Stimulated activated CD8-positive, alpha-beta memory T cell treated with anti-CD3 and anti-CD28 coated beads, Interleukin-15, amount 100 ng/mL, for 4 hours (primary cell): ENCODE measurements at regions not wholly inside any gene's neighbourhood (a gene's known extent, or its start where the extent isn't known, plus 50 kb on each side); places are given as distances from the start of the nearest gene placed in this dataset.

ENCODE experiments used
- DNase-seq, 2 donors: peaks; one replicate each; pipeline ENCODE4 v3.0.0-alpha.2; 2020; ENCODE audit warnings: low read depth in 2 of 2

GRCh38 chr10:128967980-128968756, 498.9 kb upstream of the MGMT start:
- DNase-seq: no peak

DNA sequence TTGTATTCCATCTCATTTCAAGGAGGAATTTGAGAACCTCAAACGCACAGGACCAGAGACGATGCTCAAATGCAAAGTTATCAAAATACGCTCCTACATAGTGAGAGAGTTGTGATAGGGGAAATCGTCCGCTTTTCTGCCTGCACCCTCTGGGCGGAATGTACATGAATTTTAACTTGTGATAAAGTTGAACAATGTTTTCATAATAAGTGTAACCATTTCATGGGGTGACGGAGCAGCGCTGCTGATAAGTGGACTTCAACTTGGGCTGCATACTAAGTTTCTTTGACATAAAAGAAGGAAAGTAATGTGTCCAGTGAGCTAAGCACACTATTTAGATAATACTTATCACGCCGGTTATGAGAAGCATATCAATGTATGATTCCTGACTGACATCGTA, 497.5 kb upstream of the MGMT start:
- no peak for DNase-seq

DNA sequence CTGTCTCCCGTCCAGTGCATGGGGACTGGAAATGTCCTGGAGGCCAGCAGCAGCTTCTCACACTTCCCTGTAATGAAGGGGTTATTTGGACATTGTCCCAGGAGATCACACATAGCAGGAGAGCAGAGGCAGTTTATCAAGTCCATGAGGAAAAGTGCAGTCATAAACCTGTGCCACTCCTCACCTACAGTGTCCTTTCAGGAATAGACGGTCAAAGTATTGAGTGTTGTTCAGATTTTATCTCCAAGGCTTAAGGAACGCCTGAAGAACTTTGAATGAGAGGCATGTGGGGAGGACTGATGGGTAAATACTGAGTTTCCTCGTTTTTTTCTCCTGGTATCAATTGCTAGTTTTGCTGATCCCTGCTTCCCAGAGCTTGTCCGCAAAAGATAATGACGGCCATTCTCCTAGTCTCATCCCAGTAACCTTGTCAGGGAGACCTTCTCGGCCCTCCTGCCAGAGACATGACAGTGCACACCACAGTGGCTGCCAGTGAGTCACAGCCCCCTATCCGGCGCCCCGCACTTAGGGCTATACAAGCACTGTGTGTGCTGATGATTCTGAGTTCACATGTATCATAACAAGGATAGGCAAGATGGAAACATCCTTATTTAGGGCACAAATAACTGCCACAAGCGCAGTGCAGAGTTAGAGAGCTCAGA, 495.5 kb upstream of the MGMT start:
- no peak for DNase-seq

DNA sequence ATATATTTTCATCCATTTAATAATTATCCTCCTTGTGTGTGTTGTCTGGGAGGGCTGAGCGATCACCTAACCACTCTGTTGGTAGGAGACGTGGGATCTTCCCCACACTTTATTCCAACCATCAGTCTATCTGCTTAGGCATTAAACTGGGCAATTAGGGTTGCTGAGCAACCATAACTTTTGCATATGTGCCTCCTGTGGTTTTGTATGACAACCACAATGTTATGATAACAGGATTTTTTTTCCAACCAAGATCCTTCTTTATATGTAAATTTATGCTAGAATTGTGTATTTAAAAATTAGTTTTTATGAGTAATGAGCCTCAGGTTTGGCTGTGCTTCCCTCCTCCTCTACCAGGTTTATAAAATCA, 495.0 kb upstream of the MGMT start:
- DNase-seq: no peak

- no peak for DNase-seq
Measured at GRCh38 chr10:128973221-128973620, 493.8 kb upstream of the MGMT start.

DNA sequence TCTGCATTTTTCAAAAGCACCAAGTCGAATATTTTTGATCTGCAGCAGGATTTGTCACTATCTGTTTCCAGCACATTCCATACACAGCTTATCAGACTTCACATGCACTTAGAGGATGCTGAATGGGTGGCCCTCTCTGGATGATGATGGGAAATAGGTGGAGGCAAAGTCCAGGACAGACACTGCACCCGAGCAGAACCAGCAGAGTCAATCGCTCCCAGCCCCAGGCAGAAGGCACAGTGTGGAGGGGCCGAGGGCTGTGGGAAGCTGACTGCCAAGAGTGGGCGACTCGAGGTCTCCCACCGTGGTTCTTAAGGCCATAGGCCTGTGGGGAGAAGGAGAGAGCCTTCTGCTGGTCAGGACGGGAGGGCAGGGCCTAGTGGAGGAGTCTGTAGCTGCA, 490.2 kb upstream of the MGMT start:
- DNase-seq: no peak

DNA sequence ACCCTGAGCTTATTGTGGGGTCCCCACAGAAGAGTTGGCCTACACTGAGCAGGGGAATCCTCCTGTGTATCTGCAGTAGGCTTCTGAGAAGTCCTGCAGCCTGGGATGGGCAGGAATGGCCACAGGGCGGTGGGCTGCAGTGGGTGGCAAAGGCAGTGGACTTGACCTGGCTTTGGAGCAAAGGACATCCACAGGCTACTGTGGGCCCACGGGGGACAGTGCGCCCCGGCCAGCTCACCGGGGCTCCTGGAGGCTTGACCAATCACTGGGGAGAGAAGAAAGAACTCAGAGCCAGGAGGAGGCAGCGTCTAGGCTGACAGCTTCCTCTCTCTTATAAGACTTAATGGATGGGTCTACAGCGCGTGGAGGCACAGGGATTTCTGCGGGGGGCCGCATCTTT, 488.8 kb upstream of the MGMT start:
- no peak for DNase-seq

DNA sequence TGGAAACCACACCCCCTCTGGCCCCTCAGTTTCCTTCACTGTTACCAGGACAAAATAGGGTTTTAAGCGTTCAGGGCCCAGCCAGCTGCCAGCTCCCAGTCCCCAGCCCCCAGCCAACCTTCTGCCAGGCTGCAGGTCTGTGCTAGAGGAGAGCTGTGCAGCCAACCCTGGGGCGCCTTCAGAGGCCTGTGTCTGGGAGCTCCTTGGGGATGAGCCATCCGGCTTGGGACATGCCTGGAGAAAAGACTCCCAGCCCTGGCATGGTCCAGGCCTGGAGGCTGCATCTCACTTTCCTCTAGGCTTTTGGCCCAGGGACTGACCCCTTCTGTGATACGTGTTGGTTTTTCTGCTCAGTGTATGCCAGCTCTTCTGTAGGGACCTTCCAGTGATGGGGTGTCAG, 487.6 kb upstream of the MGMT start:
- no peak for DNase-seq

DNA sequence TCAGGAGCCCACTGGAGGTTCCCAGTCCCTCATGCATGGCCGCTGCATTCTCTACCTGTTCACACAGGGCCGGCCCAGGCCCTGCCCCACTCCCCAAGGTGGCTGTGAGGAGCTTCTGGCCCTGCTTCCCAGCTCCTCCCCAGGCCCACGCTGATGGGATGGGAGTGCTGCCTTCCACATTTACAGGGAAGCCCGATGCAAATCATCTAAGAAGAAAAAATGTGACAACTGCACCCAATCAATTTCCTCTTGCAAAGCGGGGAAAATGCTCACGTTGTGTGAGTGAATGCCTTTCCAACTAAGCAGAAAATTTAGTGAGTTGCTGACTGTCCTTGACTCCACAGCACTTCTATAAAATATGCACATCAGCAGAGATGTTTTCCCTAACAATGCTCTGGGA, 485.8 kb upstream of the MGMT start:
- no peak for DNase-seq

- DNase-seq: no peak
Measured at GRCh38 chr10:128981881-128982615, 485.0 kb upstream of the MGMT start.

GRCh38 chr10:128982616-128982915, 484.5 kb upstream of the MGMT start:
- no peak for DNase-seq

DNA sequence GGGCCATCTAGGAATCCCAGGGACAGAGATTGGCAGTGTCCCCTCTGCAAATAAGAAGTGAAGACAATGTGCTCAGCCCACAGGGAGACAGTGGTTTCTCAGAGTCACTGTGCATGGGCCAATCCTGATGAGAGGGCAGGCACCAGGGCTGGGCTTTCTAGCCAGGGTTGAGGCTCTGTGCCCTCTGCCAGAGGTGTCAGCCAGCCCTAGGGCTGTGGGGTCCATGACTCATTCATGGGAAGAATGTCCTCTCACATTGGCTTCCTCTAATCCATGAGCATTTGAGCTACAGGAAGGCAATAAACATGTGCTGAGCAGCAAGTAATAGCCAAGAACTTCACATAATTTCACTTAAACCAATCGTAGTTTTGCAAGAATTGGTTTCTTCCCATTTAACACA, 482.0 kb upstream of the MGMT start:
- no peak for DNase-seq

DNA sequence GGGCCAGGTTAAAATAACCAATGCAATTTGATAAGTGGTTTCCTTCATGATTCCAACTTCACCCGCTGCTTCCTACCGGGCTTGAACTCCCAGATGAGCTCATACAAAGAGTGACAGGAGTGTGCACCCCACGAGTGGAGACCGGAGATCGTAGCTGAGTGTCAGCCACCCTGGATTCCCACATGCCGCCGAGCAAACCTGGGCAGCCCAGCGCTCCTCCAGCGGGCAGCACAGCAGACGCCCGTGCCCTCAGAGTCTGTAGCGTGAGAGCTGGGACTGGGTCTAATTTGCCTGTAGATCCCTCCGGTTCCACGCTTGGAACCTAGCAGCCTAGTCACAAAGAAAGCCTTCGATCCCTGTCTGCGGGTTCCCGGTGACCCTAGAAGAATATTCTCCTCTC, 476.1 kb upstream of the MGMT start:
- DNase-seq: no peak

GRCh38 chr10:128992770-128993169, 474.3 kb upstream of the MGMT start:
- no peak for DNase-seq

GRCh38 chr10:128993443-128993842, 473.6 kb upstream of the MGMT start:
- DNase-seq: no peak

GRCh38 chr10:128993911-128994538, 473.0 kb upstream of the MGMT start:
- no peak for DNase-seq

DNA sequence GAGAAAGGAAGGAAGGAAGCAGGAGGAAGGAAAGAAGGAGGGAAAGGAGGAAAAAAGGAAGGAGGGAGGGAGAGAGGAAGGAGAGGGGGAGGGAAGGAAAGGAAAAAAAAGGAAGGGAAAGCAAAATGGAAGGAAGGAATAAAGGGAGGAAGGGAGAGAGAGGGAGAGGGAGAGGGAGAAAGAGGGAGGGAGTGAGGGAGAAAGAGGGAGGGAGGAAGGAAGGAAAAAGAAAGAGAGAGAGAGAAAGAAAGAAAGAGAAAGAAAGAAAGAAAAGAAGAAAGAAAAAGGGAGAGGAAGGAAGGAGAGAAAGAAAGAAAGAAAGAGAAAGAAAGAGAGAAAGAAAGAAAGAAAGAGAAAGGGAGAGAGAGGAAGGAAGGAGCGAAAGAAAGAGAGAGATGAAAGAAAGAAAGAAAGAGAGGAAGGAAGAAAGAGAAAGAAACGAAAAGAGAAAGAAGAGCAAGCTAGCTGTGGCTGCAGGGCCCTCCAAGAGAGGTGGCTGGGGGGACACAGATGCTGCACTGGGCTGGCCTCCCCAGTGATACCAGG, 472.4 kb upstream of the MGMT start:
- no peak for DNase-seq

DNA sequence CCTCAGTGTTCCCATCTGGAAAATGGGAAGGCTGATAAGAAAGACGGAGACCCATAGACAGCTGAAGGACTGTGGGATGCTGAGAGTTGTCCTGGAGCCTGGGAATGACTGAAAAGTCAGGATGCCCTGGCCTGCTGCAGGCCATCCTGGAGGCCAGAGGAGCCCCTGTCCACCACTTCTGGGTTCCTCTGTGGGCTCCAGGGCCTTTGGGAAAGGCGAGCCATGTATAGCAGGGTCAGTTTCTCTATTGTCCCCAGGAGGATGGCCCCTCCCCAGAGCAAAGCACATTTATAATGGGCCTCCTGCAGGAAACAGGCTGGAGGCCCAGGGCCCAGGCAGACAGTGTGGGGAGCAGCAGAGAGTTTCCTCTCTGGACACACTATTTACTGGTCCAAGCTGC, 471.4 kb upstream of the MGMT start:
- no peak for DNase-seq

DNA sequence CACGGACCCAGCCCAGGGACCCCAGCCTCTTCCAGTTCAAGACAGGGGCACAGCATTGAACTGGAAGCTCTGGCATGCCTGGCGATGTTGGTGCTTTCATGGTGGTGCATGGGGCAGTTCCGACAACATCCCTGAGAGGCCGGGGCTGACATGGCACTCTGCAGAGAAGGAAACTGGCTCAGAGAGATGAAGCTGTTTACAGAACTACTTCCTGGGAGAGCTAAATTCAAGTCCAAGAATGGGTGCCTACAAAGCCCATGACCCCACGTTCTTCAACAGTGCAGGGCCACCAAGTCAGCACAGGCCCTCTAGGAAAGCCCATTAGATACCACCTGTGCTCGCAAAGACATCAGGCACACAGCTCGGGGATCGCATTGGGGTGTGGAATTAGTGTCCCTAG, 470.9 kb upstream of the MGMT start:
- DNase-seq: no peak

GRCh38 chr10:128998101-128998805, 468.8 kb upstream of the MGMT start:
- no peak for DNase-seq

DNA sequence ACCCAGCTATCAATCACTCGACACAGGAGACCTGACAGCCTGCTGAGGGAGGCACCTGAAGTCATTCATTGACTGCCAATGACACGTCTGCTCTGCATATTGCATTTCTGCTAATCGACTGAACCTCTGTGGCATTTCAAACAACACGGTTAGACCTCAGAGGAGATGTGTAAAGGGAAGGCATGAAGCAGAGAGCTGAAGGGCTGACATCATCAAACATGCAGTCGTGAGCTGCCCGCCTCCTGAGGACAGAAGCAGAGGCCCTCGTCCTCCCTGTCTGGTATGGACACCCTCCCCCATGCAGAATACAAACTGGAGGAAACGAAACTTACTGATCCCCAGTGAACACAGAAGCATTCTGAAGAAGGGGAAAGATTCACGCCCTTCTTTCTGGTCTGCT, 462.6 kb upstream of the MGMT start:
- DNase-seq: no peak

- no peak for DNase-seq
Measured at GRCh38 chr10:129005080-129005479, 462.0 kb upstream of the MGMT start.
